GM12891 (cell line): ENCODE measurements at regions not wholly inside any gene's neighbourhood (a gene's known extent, or its start where the extent isn't known, plus 50 kb on each side); places are given as distances from the start of the nearest gene placed in this dataset.

ENCODE experiments used
- PAX5 ChIP-seq: IDR thresholded peaks from 2 replicates; pipeline ENCODE4 v1.6.1; 2011; ENCODE audit warnings: low read length, moderate library complexity, mild to moderate bottlenecking; ENCODE audit not compliant: insufficient read depth, severe bottlenecking
- POLR2A ChIP-seq: IDR thresholded peaks from 2 replicates; pipeline ENCODE4 v1.6.1; 2011; ENCODE audit warnings: low read depth, low read length, control low read depth
- POLR2AphosphoS5 ChIP-seq: IDR thresholded peaks from 2 replicates; pipeline ENCODE4 v1.6.1; 2011; ENCODE audit warnings: low read depth, low read length, control low read depth
- SPI1 ChIP-seq: IDR thresholded peaks from 2 replicates; pipeline ENCODE4 v1.6.1; 2011; ENCODE audit warnings: low read depth, low read length, control low read depth
- TAF1 ChIP-seq: IDR thresholded peaks from 2 replicates; pipeline ENCODE4 v1.6.1; 2011; ENCODE audit warnings: low read depth, low read length, control low read depth

- TF ChIP-seq POLR2AphosphoS5 (no peak), POLR2A (no peak), TAF1 (no peak), SPI1 (no peak), PAX5 (no peak)
These were observed 2366.3 kb downstream of the PCDH7 start for GRCh38 chr4:33086331-33086925.
